ENCODE measurements at regions not wholly inside any gene's neighbourhood (a gene's known extent, or its start where the extent isn't known, plus 50 kb on each side); places are given as distances from the start of the nearest gene placed in this dataset.

DNA sequence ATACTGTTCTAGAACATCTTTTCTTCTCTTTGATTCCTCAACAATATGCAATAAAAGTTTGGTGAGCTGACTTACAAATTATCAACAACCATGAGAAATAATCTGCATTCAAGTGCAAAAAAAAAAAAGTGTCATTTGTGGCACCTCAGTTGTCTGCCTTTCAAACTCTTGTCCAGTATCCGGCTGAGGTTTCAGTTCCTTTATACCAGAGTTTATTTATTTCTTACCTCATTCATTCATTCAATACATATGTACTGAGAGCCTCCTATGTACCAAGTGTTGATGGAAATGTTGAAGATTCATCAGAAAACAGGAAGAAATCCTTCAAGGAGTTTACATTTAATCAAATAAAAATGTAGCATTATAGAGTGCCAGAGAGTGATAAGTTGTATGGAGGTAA lies 484.1 kb downstream of the RMST start (continued):
- TF ChIP-seq, protein P1, sequence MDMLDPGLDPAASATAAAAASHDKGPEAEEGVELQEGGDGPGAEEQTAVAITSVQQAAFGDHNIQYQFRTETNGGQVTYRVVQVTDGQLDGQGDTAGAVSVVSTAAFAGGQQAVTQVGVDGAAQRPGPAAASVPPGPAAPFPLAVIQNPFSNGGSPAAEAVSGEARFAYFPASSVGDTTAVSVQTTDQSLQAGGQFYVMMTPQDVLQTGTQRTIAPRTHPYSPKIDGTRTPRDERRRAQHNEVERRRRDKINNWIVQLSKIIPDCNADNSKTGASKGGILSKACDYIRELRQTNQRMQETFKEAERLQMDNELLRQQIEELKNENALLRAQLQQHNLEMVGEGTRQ (CRISPR knock-in tag; IDR thresholded peaks at IDR 0.05), result no peak
- TF ChIP-seq, protein P2, sequence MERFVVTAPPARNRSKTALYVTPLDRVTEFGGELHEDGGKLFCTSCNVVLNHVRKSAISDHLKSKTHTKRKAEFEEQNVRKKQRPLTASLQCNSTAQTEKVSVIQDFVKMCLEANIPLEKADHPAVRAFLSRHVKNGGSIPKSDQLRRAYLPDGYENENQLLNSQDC (CRISPR knock-in tag; IDR thresholded peaks at IDR 0.05), result no peak
- TF ChIP-seq GTF2F1 (IDR thresholded peaks at IDR 0.05; ENCODE audit: low read depth, low read length) (no peak), GATAD2A (IDR thresholded peaks at IDR 0.05) (no peak), RNF2 (IDR thresholded peaks at IDR 0.05) (no peak), ILK (tag; IDR thresholded peaks at IDR 0.05; ENCODE audit: borderline replicate concordance, low read depth) (no peak), NFE2 (IDR thresholded peaks at IDR 0.05; ENCODE audit: low read depth) (no peak)

DNA sequence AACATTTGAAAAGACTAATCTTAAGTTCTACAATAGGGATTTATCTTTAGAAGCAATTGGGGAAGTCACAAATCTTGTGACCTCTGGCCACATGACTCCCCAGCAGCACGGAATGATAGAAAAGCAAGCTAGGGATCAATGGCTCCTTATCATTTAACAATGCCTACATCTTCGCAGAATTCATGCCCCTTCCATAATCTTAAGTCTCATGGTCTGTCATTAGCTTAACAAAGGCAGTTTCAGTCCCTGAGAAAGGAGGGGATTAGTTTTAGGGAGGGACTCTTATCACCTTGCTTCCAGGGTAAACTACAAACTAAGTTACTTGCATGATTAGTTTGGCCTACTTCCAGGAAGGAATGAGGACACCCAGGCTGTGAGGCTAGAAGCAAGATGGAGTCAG lies 486.0 kb downstream of the RMST start:
- H3K9ac ChIP-seq (ENCODE audit: insufficient read depth in 1 of 2, low read depth in 2 of 2, low read length in 2 of 2), result no peak overlapping the region
- in situ Hi-C loops (cut with MboI) (no loop called here), intact Hi-C loops (cut with micrococcal nuclease) (no loop called here)
- no peak overlapping the region for H3K4me3 ChIP-seq
- H4K20me1 ChIP-seq (replicated peaks; ENCODE audit: control insufficient read depth, insufficient read depth, low read length), result no peaks in the 10 kb centered on the region
- no peaks in the 10 kb centered on the region for H3K36me3 ChIP-seq (ENCODE audit: control insufficient read depth, insufficient read depth, low read length)
- H3K4me2 ChIP-seq (ENCODE audit: insufficient read depth, low read length), result no peak overlapping the region
- H3K27me3 ChIP-seq (ENCODE audit: control insufficient read depth in 2 of 2, insufficient read depth in 2 of 2, low read length in 2 of 2), result no peaks in the 10 kb centered on the region
- CTCF ChIA-PET (ENCODE audit: low intra/inter-chr PET ratio), result no interaction called here
- DNase-seq (ENCODE audit: extremely low read depth in 1 of 4, low spot score in 3 of 4) (no peak), FAIRE-seq (no peak), ATAC-seq (no peak)
- H3K9me1 ChIP-seq (ENCODE audit: control insufficient read depth, insufficient read depth, low read length), result no peaks in the 10 kb centered on the region
- WGBS (ENCODE audit: insufficient coverage, low coverage, missing lambda C conversion rate), result 0% methylated on average over 2 of the region's 2 CpGs
- BruUV-seq (replicated peaks), result no TSS peak
- POLR2A ChIA-PET, result no interaction called here
- no peak overlapping the region for H2AFZ ChIP-seq (ENCODE audit: low read depth, low read length)
- no peaks in the 10 kb centered on the region for H3K9me3 ChIP-seq (replicated peaks; ENCODE audit: control insufficient read depth, insufficient read depth, low read depth, low read length)
- no peaks in the 10 kb centered on the region for H3K4me1 ChIP-seq (replicated peaks in 1 of 2; ENCODE audit: control insufficient read depth in 2 of 2, insufficient read depth in 2 of 2, low read length in 2 of 2)
- no peak overlapping the region for H3K27ac ChIP-seq (ENCODE audit: extremely low read depth, low read depth, low read length)
- no peaks in the 10 kb centered on the region for H3K79me2 ChIP-seq (ENCODE audit: control insufficient read depth, insufficient read depth, low read length)
- no peak for TF ChIP-seq ZNF766 (CRISPR knock-in tag; conservative IDR thresholded peaks at IDR 0.05)
- no peak for TF ChIP-seq YBX1 (IDR thresholded peaks at IDR 0.05)
- TF ChIP-seq ELF4 (CRISPR knock-in tag; IDR thresholded peaks at IDR 0.05), result no peak
- TF ChIP-seq GABPB2 (CRISPR knock-in tag; conservative IDR thresholded peaks at IDR 0.05), result no peak
- no peak for TF ChIP-seq E2F3 (CRISPR knock-in tag; IDR thresholded peaks at IDR 0.05)
- TF ChIP-seq XRCC3 (IDR thresholded peaks at IDR 0.05), result no peak
- TF ChIP-seq ZNF41 (CRISPR knock-in tag; conservative IDR thresholded peaks at IDR 0.05), result no peak
- TF ChIP-seq, protein P3, sequence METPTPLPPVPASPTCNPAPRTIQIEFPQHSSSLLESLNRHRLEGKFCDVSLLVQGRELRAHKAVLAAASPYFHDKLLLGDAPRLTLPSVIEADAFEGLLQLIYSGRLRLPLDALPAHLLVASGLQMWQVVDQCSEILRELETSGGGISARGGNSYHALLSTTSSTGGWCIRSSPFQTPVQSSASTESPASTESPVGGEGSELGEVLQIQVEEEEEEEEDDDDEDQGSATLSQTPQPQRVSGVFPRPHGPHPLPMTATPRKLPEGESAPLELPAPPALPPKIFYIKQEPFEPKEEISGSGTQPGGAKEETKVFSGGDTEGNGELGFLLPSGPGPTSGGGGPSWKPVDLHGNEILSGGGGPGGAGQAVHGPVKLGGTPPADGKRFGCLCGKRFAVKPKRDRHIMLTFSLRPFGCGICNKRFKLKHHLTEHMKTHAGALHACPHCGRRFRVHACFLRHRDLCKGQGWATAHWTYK (CRISPR knock-in tag; IDR thresholded peaks at IDR 0.05), result no peak
- no peak for TF ChIP-seq ZFPM2 (CRISPR knock-in tag; IDR thresholded peaks at IDR 0.05)
- TF ChIP-seq, protein P4, sequence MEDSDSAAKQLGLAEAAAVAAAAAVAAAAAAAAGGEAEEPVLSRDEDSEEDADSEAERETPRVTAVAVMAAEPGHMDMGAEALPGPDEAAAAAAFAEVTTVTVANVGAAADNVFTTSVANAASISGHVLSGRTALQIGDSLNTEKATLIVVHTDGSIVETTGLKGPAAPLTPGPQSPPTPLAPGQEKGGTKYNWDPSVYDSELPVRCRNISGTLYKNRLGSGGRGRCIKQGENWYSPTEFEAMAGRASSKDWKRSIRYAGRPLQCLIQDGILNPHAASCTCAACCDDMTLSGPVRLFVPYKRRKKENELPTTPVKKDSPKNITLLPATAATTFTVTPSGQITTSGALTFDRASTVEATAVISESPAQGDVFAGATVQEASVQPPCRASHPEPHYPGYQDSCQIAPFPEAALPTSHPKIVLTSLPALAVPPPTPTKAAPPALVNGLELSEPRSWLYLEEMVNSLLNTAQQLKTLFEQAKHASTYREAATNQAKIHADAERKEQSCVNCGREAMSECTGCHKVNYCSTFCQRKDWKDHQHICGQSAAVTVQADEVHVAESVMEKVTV (CRISPR knock-in tag; IDR thresholded peaks at IDR 0.05), result no peak
- TF ChIP-seq MCM5 (IDR thresholded peaks at IDR 0.05; ENCODE audit: low read depth), result no peak
- no peak for TF ChIP-seq MYC (IDR thresholded peaks at IDR 0.05; ENCODE audit: low read depth, low read length)
- no peak for TF ChIP-seq MYC (CRISPR knock-in tag; IDR thresholded peaks at IDR 0.05; ENCODE audit: borderline replicate concordance, low read depth)
- TF ChIP-seq FOXA3 (CRISPR knock-in tag; conservative IDR thresholded peaks at IDR 0.05 in 1 of 2, IDR thresholded peaks at IDR 0.05 in 1 of 2), result no peak

Data from K562 (cell line).